HG03558 (cell line): ENCODE measurements at regions not wholly inside any gene's neighbourhood (a gene's known extent, or its start where the extent isn't known, plus 50 kb on each side); places are given as distances from the start of the nearest gene placed in this dataset.
"Not testable (repeated sequence)": the region's sequence is repeated elsewhere in the genome, so short reads cannot be mapped to it uniquely, and the experiment has no call there.

Experiments
- ATAC-seq: cut with Tn5 transposase; IDR thresholded peaks from one replicate; pipeline ENCODE4 v1.9.1; 2021; ENCODE audit warnings: moderate number of reproducible peaks; ENCODE audit not compliant: unreplicated experiment; ENCODE audit errors: extremely low read depth

DNA sequence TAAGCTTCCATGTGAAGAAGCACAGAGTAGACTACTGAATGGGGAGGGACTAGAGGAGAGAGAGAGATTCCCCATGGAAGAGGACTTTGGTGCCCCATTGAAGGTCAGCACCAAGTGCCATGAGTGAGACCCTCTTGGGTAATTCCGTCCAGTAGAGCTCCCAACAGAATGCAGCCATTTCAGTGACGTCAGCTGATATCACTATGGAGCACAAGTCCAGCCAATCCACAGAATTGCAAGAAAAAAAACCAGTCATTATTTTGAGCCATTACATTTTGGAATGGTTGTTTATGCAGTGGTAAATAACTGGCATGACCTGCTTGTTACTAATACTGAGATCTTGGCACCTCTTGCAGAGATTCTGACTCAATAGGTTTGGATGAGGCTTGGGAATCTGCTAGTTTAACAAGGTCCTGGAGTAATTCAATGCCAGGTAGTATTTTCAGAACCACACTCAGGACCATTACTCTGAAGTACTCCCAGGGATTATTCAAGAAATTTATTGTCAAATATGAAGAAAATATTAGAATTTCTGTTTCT is 52.6 kb upstream of the SP8 start:
- ATAC-seq = no peak

DNA sequence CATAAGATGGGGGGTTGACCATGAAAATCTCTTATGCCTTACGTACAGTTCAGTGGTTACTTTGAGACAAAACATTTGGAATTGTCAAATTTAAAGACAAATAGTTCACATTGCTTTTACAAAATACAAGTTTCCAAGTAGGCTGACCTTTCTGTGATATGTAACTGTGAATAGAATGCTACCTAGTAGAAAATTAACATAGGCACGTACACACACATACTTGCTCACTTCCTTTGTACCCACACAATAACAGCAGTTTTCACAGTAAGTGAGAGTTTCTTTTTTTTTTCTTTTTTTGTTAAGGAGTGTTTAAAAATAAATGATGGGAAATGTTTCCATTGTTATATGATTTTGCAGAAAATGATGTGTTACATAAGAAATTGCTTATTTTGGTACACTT is 53.3 kb upstream of the SP8 start:
- ATAC-seq = no peak

DNA sequence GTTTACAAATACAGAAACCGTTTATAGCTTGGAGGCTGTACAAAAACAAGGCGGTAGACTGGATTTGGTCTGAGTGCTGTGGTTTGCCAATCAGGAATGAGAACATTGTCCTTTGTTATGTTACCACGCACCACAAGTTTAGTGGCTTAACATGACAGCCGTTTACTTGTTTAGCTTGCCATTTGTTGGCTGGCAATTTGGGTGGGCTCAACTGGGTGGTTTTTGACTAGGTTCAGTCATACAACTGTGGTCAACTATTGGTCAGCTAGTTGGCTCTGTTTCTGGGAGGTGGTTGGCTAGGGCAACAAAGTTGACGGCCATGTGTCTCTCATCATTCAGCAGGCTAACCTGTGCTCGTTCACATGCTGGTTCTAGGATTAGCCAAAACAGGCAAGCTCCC is 60.1 kb upstream of the SP8 start:
- ATAC-seq = no peak

DNA sequence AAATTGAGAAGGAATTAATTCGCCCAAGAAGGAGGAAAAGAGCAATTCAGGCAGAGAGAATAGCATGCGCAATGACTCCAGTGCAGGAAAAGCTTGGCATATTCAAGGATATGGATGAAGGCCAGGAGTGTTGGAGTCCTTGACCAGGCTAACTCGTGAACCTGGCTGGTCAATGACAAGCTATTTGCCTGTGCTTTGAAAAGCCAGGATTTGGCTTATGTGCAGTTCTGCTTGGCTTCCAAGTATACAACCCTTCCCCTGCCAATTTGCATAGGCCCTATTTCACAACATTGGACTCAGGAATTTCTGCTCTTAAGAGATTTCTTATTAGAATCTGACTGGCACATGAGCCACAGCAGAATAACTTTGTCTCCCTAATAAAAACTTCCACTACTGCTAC is 72.3 kb upstream of the SP8 start:
- no peak for ATAC-seq

DNA sequence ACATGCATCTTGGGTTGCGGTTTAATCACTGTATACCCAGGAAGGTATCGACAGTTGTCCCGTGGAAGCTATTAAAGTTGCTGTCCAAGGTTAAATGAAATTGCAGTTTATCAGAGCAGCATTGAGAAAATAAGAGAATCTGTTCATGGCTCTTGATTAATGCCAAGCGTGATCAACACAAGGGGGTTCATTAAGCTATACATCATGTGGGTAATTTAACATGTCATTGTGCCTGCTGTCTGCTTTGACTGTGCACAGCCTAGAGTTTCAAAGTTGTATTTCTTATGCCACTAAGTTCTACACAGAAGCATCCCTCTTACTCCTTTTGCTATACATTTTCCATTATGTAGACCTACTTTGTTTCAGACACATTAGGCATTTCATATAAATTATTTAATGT is 74.8 kb upstream of the SP8 start:
- ATAC-seq = no peak

DNA sequence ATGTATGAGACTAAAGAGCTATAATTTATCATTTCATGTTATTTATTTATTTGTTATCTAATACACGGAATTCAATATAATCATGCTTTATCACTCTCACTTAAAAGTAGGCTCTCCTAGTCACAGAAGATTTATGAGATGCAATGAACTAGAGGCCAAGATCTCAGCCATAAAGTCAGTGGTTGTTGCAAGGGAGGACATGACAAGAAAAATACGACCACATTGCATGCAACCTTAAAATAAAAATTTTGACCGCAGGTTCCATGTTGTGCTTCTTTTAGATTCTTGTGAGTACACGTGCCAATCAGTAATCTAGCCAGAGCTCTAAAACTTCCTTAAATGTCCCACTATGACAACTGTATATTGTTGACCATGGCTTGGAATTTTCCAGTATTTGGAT is 75.9 kb upstream of the SP8 start:
- ATAC-seq = no peak

DNA sequence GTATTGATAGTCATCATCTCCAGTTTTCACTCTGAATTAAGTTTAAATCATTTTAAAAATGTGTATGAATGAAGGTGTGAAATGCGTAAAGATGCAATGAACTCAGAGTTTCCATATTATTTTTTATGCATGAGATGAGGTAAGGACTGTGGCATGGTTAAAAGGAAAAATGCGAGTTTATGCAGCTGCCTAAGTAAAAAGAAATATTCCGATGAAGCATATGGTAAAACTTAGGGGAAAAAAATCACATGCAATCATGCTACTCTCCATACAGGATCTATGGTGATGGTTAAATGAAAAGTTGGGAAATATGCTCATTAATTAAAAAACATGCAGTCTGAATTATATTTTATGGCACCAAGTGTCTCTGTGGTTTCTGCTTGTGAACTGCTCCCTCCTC is 77.5 kb upstream of the SP8 start:
- ATAC-seq = no peak

DNA sequence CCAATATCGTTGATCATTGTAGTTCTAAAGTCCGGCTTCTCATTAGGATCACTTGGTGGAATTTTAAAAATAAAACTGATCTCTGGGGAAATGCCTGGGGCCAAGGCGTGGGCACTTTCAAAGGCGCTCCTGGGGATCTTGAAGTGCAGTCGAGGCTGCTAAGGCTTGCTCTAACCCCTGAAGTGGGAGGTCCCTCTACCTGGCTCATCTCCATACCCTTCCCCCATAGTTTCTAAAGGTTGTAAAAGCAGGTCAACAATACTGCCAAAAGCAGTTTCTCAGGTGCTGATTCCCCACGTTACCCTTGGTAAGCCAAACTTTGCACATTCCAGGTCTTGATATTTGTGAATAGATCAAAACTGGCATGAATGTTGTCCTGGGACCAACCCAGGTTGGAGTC is 79.0 kb upstream of the SP8 start:
- no peak for ATAC-seq

DNA sequence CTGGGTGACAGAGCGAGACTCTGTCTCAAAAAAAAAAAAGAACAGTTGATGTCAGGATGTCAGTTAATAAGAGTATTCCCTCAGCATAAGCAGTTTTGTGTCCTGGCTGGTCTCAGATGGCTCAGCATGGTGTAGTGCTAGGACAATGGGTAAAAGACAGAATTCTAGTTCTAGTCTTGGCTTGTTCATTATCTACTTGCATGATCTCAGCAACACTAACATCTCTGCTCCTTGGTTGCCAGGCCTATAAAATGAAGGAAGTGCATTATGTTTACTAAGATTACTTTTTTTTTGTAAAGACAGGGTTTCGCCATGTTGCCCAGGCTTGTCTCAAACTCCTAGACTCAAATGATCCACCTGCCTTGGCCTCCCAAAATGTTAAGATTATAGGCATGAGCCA is 84.3 kb upstream of the SP8 start:
- ATAC-seq = no peak

DNA sequence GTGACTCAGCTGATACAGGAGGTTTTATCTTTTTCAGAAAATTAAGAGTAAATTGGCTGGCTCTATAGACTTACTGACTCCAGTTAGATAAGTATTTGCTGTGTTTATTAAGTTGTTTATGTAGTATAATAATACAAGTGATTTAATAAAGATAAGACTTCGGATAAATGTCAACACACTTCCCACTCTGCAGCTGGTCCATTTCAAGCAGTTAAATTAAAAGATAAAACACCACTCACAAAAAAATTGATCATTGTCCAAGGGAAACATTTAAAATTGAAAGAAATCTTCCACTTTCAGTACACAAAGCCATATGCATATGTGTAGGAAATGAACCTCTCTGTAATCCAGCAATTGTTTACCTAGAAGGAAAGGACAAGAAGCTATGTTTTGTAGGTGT is 106.1 kb upstream of the SP8 start:
- ATAC-seq = no peak

DNA sequence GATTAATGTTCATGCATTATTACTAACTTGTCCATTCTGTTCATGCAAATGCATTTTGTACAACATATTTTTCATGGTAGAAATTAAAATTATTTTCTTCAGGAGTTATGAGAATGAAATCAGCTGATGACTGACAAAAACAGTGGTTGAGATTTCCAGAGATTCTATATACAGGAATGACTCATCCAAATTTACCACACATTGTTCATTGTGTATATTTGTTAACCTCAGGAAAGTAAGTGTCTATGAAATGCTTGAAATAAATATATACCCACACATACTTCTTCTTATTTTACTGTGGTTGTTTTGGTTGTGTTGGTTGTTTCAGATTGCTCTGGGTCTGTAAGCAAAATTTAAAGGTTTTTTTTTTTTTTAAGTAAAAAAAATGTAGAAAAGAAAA is 108.1 kb upstream of the SP8 start:
- no peak for ATAC-seq

DNA sequence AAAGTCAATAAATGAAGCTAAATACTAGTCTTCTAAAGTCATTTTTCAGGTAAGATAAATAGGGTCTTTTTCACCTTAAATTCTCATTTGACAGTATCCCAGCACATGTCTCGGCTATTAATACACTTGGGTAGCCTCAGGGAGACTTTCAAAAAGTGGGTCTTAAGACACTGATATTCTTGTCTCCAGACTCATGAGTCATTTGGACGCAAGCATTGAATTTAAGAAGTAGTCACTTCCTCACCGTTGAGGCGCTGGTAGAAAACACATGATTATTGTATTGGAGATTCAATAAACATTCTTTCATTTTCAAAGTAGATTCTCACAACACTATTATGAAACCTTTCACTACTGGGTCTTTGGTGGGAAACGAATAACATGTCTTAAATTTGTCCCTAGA is 108.9 kb upstream of the SP8 start:
- no peak for ATAC-seq

DNA sequence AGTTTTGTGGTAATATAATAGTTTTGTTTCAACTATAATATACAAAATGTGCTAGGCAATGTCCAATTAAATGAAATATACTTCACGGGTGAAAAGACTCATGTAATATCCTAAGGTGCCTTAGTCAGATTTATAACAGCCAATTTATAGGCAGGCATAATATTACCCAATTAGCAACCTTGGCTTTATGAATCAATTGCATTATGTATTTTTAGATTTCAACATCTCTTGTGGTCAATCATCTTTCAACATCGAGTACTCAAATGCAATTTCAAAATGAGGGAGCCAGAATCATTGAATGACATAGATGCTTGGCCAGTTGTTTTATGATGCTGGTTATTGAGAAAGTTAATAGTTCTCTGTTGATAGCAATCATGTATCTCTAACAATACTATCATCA is 110.3 kb upstream of the SP8 start:
- no peak for ATAC-seq

DNA sequence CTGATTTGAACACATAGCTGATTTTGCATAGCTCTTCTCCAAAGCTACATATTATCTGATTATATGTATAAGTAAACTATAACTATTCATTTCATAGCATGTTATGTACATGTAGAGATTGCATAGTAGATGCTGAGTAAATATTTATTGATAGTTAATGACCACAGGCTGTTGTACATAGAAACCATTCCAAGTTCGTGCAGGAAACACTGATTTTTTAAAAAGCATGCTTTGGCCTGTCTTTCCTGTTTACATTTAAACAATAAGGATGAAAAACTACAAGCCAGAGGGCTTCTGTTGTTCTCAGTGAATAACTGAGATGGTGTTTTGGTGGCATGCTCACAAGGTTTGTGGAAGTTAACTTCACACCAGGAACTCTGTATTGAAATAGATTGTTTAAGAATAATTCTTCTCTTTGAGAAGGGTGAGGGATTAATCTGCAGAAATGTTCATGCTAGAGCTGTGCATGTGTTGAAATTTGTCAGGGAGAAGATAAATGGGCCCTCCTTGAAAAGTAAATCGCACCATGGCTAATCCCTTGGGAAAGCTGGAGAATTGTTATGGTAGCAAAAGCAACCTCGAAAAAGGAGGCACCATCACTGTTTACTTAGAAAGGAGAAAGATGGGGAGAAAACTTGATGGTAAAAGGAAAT is 120.2 kb upstream of the SP8 start:
- ATAC-seq = no peak

DNA sequence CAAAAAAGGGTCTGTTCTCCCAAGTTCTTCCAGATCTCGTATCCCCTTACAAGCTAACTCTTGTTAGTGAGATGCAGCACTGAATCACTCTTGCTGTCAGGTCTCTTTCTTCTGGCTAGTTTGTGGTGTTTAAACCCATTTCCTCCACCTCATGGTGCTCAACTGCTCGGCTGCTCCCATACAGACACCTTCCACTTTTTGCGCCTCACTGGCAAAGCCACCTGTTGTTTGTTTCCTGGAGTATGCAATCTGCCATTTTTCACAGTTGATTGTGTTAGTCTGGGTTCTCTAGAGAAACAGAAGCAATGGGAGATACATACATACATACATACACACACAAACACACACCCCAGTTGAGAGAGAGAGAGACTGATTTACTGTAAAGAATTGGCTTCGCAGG is 124.4 kb upstream of the SP8 start:
- no peak for ATAC-seq

DNA sequence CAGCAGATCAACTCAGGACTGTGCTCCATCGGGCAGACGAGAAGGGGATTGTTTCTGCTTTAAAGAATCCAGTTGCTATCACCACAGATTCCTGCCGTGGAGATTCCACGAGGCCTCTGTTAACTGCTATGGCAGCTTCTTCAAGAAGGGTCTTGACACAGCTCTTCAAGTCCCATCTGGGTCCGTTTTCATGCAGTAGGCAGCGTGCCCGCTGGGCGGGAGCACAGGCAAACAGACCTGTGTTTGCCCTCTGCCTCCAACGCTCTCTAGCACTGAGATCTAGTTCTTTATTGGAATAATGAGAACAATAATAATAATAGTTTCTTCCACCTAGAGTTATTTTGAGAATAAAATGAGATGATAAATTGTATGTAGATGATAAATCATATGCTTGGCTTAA is 127.2 kb upstream of the SP8 start:
- ATAC-seq = no peak

DNA sequence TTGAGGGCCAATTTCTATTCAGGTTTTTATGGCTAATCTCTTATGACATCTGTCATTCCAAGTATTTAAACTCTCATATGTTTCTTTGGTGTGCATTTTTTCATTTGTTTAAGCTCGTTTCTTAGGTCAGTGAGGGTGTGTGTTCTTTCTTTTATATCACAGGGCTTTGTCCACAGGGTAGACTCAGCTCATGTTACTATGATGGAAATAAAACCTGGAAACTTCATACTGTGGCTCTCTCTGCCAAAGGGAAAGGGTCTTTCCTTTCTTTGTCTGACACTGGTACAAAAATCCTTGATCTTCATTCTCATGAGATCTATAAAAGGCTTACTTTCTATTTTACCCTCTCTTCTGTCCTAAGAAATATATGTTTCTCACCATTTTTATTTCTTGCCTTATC is 129.6 kb upstream of the SP8 start:
- no peak for ATAC-seq

DNA sequence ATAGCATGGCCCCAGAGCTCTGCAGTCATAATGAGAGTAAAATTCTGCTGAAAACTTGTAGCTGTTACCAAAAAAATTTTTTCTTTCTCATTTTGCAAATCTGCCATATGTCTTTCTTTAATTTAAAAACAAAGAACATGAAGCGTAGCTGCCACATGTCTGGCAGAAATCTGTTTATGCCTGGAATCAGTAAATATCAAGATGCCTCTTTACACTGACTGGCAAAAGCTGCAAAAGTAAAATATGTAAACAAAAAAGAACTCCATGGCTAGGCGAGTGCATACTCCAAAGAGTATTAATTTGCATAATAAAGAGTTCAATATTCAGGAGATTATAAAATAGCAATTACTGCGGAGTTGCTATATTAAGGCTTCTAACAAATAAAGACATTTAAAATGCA is 130.9 kb upstream of the SP8 start:
- ATAC-seq = no peak

DNA sequence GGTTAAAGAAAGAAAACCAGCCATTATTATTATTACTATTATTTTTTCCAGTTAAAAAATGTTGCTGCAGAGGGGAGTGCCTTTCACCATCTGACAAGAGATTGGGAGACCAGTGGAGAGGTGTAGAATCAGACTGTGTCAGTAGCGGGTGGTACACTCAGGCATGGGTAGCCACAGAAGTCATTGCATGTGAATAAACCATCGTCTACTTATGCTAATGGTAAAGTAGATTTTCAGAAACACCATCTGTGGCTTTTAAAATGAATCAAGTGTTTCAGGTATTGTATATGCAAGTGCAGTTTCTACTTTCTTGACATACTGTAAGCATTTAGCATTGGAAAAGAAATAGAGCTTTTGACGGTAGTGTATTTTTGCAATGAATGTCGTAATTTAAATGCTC is 131.5 kb upstream of the SP8 start:
- no peak for ATAC-seq

DNA sequence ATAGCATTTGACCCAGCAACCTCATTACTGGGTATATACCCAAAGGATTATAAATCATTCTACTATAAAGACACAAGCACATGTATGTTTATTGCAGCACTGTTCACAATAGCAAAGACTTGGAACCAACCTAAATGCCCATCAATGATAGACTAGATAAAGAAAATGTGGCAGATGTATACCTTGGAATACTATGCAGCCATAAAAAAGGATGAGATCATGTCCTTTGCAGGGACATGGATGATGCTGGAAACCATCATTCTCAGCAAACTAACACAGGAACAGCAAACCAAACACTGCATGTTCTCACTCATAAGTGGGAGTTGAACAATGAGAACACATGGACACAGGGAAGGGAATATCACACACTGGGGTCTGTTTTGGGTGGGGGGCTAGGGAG is 140.5 kb upstream of the SP8 start:
- ATAC-seq = not testable (repeated sequence)

DNA sequence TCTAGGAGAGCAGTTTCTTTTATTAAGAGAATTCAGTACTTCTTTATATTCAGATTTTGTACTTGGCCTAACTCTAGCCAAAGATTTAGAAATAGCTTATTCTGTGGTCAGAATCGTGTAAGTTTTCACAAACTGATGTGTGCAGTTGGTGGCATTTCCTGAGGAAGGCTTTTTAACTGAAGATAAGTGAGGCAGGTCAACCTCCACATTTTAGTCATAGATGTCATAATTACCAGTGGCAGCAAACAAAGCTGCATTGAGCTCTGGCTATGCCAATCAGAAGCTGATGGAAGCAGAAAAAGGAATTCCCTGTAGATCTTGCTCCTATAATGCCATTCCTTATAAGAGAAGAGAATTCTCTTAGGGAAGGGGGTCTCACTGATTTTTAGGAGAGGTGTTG is 141.3 kb upstream of the SP8 start:
- ATAC-seq = no peak

DNA sequence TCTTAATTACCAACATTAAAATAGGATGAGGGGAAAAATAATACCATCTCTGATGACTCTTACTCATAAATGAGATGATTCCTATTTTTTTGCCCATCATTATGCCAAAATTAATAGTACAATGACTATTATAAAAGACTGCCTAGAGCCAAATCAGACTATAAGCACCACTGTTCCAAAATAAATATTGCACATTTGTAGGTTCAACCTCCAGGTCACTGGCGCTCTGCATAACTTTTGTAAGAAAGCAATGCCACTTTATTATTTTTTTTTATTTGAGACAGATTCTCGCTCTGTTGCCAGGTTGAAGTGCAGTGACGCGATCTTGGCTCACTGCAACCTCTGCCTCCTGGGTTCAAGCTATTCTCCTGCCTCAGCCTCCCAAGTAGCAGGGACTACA is 142.5 kb upstream of the SP8 start:
- ATAC-seq = no peak

DNA sequence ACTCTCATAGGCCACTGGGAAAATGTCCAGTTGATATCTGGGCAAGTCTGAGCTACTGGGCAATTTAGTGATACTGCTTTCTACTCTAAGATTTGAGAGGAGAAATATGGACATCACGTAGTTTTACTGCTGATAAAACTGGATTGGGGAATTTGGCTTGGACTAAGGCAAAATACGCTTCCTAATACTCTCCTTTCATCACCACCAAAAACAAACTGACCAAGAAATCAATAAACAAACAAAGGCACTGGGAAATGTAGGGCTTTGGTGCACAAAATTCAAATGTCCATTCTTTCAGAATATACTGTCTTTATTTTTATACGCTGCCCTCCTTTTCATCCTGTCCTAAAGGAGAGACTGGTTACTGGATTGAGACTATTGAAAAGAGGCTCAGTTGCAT is 145.1 kb upstream of the SP8 start:
- no peak for ATAC-seq
